ENCODE measurements at regions not wholly inside any gene's neighbourhood (a gene's known extent, or its start where the extent isn't known, plus 50 kb on each side); places are given as distances from the start of the nearest gene placed in this dataset.

DNA sequence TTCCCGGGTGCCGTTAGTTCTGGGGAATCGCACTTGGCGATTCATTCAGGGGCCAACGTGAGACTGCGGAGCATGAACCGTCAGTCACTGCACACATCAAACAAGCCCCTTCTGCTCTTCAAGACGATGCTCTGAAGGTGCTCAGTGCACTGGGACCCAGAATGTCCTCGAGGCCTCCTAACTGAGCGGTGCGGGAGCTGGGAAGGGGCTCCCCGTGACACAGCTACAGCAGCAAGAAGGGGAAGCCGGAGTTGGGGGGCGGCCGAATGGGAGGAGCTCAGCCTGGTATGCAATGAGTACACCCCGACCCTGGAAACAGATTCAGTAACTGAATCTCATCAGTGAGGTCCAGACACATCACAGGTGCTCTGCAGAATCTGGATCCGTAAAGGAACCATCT, 150.8 kb downstream of the SHANK2 start:
- TF ChIP-seq, protein P1, sequence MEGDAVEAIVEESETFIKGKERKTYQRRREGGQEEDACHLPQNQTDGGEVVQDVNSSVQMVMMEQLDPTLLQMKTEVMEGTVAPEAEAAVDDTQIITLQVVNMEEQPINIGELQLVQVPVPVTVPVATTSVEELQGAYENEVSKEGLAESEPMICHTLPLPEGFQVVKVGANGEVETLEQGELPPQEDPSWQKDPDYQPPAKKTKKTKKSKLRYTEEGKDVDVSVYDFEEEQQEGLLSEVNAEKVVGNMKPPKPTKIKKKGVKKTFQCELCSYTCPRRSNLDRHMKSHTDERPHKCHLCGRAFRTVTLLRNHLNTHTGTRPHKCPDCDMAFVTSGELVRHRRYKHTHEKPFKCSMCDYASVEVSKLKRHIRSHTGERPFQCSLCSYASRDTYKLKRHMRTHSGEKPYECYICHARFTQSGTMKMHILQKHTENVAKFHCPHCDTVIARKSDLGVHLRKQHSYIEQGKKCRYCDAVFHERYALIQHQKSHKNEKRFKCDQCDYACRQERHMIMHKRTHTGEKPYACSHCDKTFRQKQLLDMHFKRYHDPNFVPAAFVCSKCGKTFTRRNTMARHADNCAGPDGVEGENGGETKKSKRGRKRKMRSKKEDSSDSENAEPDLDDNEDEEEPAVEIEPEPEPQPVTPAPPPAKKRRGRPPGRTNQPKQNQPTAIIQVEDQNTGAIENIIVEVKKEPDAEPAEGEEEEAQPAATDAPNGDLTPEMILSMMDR (IDR thresholded peaks at IDR 0.05), result no peak
- TF ChIP-seq EZH2 (IDR thresholded peaks at IDR 0.05) (no peak), EZH2phosphoT487 (IDR thresholded peaks at IDR 0.05) (no peak)
